ENCODE measurements at regions not wholly inside any gene's neighbourhood (a gene's known extent, or its start where the extent isn't known, plus 50 kb on each side); places are given as distances from the start of the nearest gene placed in this dataset.

GRCh38 chr11:112801817-112802088, 159.5 kb upstream of the NCAM1 start:
- Histone ChIP-seq H3K4me2 (no peak overlapping the region), H3K4me1 (ENCODE audit: low read depth, poor library complexity, severe bottlenecking) (no peaks in the 10 kb centered on the region), H3K27ac (no peak overlapping the region), H3K9ac (no peak overlapping the region), H3K4me3 (IDR thresholded peaks at IDR 0.05; ENCODE audit: insufficient read depth, low read depth, low read length) (no peak overlapping the region), H3K27me3 (ENCODE audit: insufficient read depth, low read depth) (no peaks in the 10 kb centered on the region), H3K79me2 (ENCODE audit: insufficient read depth, low read depth) (no peaks in the 10 kb centered on the region), H3K36me3 (ENCODE audit: insufficient read depth) (no peaks in the 10 kb centered on the region), H2AFZ (ENCODE audit: low read depth) (no peak overlapping the region), H4K20me1 (ENCODE audit: insufficient read depth) (no peaks in the 10 kb centered on the region)
- no peak for TF ChIP-seq CTCF (conservative IDR thresholded peaks at IDR 0.05; ENCODE audit: low read depth, low read length)

GRCh38 chr11:112805658-112806057, 155.6 kb upstream of the NCAM1 start:
- H3K27ac ChIP-seq, result no peak overlapping the region
- no peak overlapping the region for H3K4me3 ChIP-seq (IDR thresholded peaks at IDR 0.05; ENCODE audit: insufficient read depth, low read depth, low read length)
- no peaks in the 10 kb centered on the region for H3K36me3 ChIP-seq (ENCODE audit: insufficient read depth)
- no peaks in the 10 kb centered on the region for H3K27me3 ChIP-seq (ENCODE audit: insufficient read depth, low read depth)
- H2AFZ ChIP-seq (ENCODE audit: low read depth), result no peak overlapping the region
- TF ChIP-seq CTCF (conservative IDR thresholded peaks at IDR 0.05; ENCODE audit: low read depth, low read length), result no peak
- H3K79me2 ChIP-seq (ENCODE audit: insufficient read depth, low read depth), result no peaks in the 10 kb centered on the region
- H4K20me1 ChIP-seq (ENCODE audit: insufficient read depth), result no peaks in the 10 kb centered on the region
- H3K9ac ChIP-seq, result no peak overlapping the region
- no peaks in the 10 kb centered on the region for H3K4me1 ChIP-seq (ENCODE audit: low read depth, poor library complexity, severe bottlenecking)
- H3K4me2 ChIP-seq, result no peak overlapping the region

- Histone ChIP-seq H3K27me3 (ENCODE audit: insufficient read depth, low read depth) (no peaks in the 10 kb centered on the region), H3K4me3 (IDR thresholded peaks at IDR 0.05; ENCODE audit: insufficient read depth, low read depth, low read length) (no peak overlapping the region), H3K4me2 (no peak overlapping the region), H3K4me1 (ENCODE audit: low read depth, poor library complexity, severe bottlenecking) (no peaks in the 10 kb centered on the region), H3K36me3 (ENCODE audit: insufficient read depth) (no peaks in the 10 kb centered on the region), H4K20me1 (ENCODE audit: insufficient read depth) (no peaks in the 10 kb centered on the region), H3K79me2 (ENCODE audit: insufficient read depth, low read depth) (no peaks in the 10 kb centered on the region), H2AFZ (ENCODE audit: low read depth) (no peak overlapping the region), H3K9ac (no peak overlapping the region), H3K27ac (no peak overlapping the region)
- no peak for TF ChIP-seq CTCF (conservative IDR thresholded peaks at IDR 0.05; ENCODE audit: low read depth, low read length)
Observed at GRCh38 chr11:112806256-112806655, 155.0 kb upstream of the NCAM1 start.

- H3K4me2 ChIP-seq, result no peak overlapping the region
- H3K79me2 ChIP-seq (ENCODE audit: insufficient read depth, low read depth), result no peaks in the 10 kb centered on the region
- H3K27me3 ChIP-seq (ENCODE audit: insufficient read depth, low read depth), result no peaks in the 10 kb centered on the region
- H3K4me1 ChIP-seq (ENCODE audit: low read depth, poor library complexity, severe bottlenecking), result no peaks in the 10 kb centered on the region
- H2AFZ ChIP-seq (ENCODE audit: low read depth), result no peak overlapping the region
- TF ChIP-seq CTCF (conservative IDR thresholded peaks at IDR 0.05; ENCODE audit: low read depth, low read length), result no peak
- H3K27ac ChIP-seq, result no peak overlapping the region
- no peak overlapping the region for H3K9ac ChIP-seq
- H3K4me3 ChIP-seq (IDR thresholded peaks at IDR 0.05; ENCODE audit: insufficient read depth, low read depth, low read length), result no peak overlapping the region
- no peaks in the 10 kb centered on the region for H3K36me3 ChIP-seq (ENCODE audit: insufficient read depth)
- no peaks in the 10 kb centered on the region for H4K20me1 ChIP-seq (ENCODE audit: insufficient read depth)
Observed at GRCh38 chr11:112806876-112807275, 154.3 kb upstream of the NCAM1 start.

DNA sequence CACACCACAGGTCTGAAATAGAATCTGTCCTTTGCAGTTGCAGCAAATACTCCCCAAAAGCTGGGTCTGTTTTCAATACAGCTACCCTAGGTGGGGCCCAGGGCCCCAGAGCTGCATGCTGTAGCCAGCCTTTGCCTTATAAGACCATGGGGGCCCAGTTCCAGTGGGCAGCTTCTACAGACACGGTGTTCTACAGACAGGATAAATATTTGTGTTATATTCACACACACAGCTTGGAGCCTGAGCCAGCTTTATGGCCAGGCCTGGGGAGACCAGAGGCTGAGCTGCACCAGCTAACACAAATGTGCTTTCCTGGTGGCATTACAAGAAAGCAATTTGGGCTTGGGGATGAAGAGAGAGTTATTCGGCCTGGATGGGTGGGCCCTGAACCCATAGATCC, 151.8 kb upstream of the NCAM1 start:
- Histone ChIP-seq H2AFZ (ENCODE audit: low read depth) (no peak overlapping the region), H3K27me3 (ENCODE audit: insufficient read depth, low read depth) (no peaks in the 10 kb centered on the region), H3K4me2 (no peak overlapping the region), H3K9ac (no peak overlapping the region), H4K20me1 (ENCODE audit: insufficient read depth) (no peaks in the 10 kb centered on the region), H3K27ac (no peak overlapping the region), H3K79me2 (ENCODE audit: insufficient read depth, low read depth) (no peaks in the 10 kb centered on the region), H3K4me3 (IDR thresholded peaks at IDR 0.05; ENCODE audit: insufficient read depth, low read depth, low read length) (no peak overlapping the region), H3K4me1 (ENCODE audit: low read depth, poor library complexity, severe bottlenecking) (no peaks in the 10 kb centered on the region), H3K36me3 (ENCODE audit: insufficient read depth) (no peaks in the 10 kb centered on the region)
- no peak for TF ChIP-seq CTCF (conservative IDR thresholded peaks at IDR 0.05; ENCODE audit: low read depth, low read length)
